HG03103 (cell line): ENCODE measurements at regions not wholly inside any gene's neighbourhood (a gene's known extent, or its start where the extent isn't known, plus 50 kb on each side); places are given as distances from the start of the nearest gene placed in this dataset.

Experiments
- ATAC-seq: cut with Tn5 transposase; IDR thresholded peaks from one replicate; pipeline ENCODE4 v1.9.1; 2021; ENCODE audit warnings: low read depth; ENCODE audit not compliant: unreplicated experiment

DNA sequence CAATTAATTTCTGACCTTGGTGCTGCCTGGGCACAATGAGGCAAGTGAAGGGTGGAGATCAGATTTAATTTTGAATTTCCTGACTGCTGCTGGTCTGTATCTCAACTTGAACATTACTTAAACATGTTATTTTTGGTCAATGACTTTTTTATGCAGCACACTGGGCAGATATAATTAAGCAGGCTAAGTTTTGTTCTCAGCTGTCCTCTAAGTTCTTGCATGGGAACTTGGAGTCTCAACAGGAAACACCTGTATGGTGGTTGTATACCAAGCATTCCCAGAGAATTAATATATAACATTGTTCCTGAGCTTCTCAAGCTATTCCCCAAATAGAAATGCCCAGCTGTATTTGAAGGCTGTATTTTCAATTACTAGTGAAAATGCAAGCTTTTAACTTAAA is 113.5 kb upstream of the EDNRB start:
- no peak for ATAC-seq

DNA sequence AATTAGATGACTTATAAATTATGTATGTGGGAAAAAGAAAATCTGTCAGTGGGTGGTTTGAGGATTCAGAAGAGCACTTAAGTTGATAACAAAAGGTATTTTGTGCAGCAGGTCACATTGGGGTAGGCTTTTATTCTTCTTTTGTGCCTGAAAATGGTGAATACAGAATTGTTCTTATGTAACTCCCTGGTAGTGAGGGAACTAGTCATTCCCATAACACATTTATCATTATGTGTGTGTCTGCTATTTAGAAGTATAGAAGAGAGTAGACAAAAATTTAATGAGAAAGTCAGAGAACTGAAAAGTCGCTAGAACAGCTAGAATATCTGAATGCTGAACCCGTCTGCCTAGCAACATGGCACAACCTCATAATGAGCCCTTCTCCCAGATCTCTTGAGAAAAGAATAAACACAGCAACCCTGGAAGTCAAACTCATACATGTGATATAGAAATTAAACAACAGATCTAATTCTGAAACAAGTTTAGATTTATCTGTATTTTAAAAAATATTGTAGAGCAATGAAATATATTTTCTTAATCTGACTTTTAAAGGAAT is 111.8 kb upstream of the EDNRB start:
- ATAC-seq: no peak

GRCh38 chr13:78029901-78030300 is 111.3 kb upstream of the EDNRB start:
- ATAC-seq: no peak

DNA sequence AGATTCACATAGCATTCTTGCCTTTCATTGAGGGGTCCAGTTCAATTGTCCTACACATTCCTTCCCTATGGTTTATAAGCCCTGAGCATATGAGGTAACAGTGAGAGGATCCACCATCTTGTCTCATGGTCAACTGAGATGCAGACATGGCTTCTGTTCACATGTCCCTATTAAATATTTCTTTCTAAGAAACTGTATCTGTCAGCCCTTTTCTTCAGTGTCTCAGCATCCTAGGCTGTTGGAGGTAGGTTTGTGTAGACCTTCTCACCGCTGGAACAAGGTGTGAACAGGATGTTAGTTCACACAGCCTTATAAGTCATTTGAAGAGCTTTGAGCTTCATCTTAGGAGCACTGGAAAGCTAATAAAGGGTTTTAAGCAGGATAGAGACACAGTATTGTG is 110.3 kb upstream of the EDNRB start:
- no peak for ATAC-seq

GRCh38 chr13:78024996-78025395 is 106.4 kb upstream of the EDNRB start:
- no peak for ATAC-seq

GRCh38 chr13:78022164-78022877 is 103.7 kb upstream of the EDNRB start:
- ATAC-seq: peak; percentile 100

DNA sequence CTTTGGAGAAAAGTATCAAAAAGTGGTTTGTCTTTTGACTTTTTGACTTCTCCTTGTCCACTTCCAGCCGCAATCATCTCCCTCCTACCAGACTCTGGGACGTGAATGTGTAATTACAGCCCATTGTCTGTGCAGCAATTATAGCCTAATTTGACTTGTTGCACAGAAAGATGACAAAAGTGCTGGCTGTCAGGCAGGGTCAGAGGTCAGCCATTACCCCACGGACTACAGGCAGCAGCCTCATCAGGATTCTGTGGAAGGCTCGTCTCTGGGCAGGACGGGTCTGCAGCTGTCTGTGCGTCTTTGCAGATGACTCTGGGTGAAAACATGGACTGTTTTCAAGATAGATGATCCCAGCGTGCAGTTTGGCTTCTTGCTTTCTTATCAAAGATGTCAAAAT is 102.2 kb upstream of the EDNRB start:
- no peak for ATAC-seq

DNA sequence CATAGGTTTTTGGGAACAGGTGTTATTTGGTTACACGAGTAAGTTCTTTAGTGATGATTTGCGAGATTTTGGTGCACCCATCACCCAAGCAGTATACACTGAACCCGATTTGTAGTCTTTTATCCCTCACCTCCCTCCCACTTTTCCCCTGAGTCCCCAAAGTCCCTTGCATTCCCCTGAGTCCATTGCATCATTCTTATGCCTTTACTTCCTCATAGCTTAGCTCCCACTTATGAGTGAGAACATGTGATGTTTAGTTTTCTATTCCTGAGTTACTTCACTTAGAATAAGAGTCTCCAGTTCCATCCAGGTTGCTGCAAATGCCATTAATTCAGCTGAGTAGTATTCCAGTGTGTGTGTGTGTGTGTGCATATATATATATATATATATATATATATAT is 97.2 kb upstream of the EDNRB start:
- no peak for ATAC-seq

- ATAC-seq: no peak
These were observed 93.4 kb upstream of the EDNRB start for GRCh38 chr13:78012046-78012445.

GRCh38 chr13:78004821-78005220 is 86.2 kb upstream of the EDNRB start:
- no peak for ATAC-seq

DNA sequence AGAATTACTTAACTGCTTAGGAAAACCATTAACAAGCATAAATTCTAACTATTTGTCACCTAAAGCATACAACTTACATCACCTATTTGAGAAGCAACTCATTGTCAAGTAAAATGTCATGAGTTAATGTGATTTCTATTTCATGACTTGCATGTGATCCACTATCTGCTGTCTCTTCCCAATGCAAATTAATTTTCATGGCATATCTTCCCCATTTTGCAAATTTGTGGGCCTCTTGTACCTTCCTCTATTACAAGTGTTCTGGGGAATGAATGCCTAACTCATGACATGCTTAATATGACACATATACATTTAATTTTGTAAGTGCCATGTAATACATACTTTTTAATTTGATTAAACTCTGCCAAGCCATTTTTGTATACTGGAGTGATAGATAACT is 81.1 kb upstream of the EDNRB start:
- ATAC-seq: no peak

GRCh38 chr13:77994166-77994565 is 75.5 kb upstream of the EDNRB start:
- ATAC-seq: no peak

GRCh38 chr13:77991003-77991402 is 72.4 kb upstream of the EDNRB start:
- ATAC-seq: no peak

DNA sequence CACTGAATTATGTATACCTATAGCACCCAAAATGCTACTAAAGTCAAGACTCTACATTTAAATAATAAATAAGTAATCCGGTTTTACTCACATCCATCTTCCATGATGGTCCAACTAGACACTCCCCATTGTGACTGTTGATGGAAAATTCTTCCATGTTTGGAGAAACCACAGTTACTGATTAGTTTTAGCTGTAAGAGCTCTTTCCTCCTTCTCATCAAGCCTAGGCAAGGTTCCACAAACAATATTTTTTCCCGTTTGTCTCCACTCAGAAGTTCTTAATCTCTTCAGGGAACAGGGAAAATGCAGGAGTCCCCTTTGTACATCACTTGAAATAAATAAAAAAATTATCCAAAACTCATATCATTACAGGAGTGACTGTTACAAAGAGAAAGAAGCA is 70.7 kb upstream of the EDNRB start:
- ATAC-seq: no peak

- no peak for ATAC-seq
These were observed 69.7 kb upstream of the EDNRB start for GRCh38 chr13:77988355-77988754.

GRCh38 chr13:77986713-77987112 is 68.1 kb upstream of the EDNRB start:
- no peak for ATAC-seq

DNA sequence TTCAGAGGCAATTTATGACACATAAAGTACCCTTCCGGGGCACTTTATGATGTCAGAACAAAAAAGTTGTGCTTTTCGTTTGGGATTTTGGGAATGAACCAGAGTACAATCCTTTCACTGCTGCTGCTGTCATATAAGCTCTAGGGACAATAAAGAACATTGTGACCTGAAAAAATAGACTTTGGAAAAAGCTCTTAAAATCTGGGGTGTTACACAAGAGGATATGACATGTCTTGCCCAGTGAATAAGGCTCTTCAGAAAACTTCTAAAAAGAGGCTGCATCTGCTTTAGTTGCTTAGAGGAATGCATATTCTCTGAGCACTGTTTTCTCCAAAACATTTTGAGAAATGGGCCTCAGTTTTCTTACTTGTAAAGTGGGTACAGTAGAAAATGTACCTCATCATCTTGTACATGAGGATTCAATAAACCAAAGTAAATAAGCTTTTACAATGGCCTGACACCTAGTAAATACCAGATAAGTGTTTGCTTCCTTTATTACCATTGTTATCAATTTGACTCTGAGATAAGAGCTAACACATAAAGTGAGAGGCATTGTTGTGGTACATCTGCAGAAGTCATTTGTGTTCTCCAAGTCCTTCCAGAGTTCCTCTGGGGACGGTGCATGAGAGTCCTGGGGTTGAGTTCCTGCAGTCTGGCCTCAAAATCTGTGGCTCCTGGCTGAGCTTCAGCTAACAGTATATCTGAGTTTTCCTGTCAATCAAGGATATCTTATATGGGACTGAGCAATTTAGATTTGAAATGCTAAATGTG is 67.4 kb upstream of the EDNRB start:
- no peak for ATAC-seq

DNA sequence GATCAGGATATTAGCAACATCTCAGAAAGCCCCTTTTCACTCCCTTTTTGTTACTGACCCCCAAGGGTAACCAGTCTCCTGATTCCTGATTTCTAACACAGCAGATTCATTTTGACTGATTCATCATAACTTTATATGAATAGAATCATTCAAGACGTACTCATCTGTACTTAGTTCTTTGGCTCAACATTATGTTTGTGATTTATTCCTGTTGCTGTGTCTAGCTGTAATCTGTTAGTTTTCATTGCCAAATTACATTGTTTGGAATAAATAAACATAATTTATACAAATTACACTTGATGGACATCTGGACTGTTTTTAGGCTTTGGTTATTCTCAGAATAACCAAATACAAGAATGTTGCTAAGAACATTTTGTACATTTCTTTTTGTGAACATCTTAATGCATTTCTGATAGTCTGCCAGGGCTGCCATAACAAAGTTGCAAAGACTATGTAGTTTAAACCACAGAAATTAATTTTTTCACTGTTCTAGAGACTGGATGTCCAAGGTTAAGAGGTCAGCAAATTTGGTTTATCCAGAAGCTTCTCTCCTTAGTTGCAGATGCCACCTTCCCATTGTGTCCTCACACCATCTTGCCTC is 62.8 kb upstream of the EDNRB start:
- ATAC-seq: no peak

- no peak for ATAC-seq
These were observed 62.0 kb upstream of the EDNRB start for GRCh38 chr13:77980592-77980991.

DNA sequence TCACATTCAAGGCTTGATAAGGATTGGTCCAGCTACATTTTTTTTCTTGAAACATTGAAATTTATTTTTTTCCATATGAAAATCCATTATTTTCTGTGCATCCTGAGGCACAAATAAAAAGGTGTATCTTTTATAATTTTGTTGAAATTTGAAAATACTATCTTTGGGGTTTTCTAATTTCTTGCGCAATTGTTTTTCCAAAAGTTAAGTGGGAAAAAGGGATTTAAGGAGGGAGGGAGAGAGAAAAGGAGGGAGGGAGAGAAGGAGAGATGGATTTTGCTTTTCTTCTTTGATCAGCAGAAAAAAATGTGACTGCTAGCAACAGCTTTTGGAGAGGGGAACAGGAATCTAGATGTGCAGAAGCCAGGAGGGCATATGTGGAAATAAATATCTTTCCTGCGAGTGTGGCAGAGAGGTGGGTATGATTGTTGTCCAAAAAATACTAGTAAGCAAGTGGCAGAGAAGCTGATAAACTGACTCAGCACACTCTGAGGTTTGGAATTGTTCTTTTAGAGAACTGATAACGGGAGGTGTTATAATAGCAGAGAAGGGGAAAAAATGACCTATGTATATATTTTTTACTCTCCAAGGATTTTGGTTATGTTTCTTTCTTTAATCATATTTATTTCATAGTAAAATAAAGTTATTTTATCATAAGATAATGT is 61.2 kb upstream of the EDNRB start:
- ATAC-seq: no peak
